ENCODE measurements at regions not wholly inside any gene's neighbourhood (a gene's known extent, or its start where the extent isn't known, plus 50 kb on each side); places are given as distances from the start of the nearest gene placed in this dataset.

DNA sequence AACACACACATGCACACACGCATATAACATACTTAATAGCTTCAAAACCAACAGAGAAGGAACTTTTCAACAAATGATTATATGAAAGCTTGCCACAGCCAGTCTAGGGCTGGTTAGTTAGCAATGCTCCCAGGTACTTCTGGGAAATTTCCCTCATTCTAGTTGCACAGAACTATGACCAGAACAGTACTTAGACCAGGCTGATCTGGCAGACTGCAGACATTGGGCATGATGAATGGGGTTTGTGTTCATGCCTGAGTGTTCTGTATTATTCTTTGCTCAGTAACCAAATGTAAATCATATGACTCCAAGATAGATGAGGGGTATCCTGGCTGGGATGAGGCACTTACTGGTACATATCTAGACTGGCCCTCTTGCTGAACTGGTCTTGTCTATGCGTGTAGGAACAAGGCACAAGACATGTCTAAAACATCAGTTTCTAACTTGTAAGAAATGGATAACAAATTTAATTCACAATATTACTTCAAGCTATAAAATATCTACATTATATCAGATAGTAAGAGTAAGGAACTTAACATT lies 50.3 kb upstream of the GEMIN8 start:
- DNase-seq (ENCODE audit: low read depth, low spot score): no peak
- TF ChIP-seq, protein P1, sequence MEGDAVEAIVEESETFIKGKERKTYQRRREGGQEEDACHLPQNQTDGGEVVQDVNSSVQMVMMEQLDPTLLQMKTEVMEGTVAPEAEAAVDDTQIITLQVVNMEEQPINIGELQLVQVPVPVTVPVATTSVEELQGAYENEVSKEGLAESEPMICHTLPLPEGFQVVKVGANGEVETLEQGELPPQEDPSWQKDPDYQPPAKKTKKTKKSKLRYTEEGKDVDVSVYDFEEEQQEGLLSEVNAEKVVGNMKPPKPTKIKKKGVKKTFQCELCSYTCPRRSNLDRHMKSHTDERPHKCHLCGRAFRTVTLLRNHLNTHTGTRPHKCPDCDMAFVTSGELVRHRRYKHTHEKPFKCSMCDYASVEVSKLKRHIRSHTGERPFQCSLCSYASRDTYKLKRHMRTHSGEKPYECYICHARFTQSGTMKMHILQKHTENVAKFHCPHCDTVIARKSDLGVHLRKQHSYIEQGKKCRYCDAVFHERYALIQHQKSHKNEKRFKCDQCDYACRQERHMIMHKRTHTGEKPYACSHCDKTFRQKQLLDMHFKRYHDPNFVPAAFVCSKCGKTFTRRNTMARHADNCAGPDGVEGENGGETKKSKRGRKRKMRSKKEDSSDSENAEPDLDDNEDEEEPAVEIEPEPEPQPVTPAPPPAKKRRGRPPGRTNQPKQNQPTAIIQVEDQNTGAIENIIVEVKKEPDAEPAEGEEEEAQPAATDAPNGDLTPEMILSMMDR (conservative IDR thresholded peaks at IDR 0.05): no peak
- Mint-ChIP-seq H3K36me3 (ENCODE audit: low read depth) (no peaks in the 10 kb centered on the region), H3K4me1 (no peaks in the 10 kb centered on the region), H3K4me3 (no peak overlapping the region), H3K9me3 (peaks cover 2% of the 10 kb centered on the region), H3K27ac (ENCODE audit: unreplicated experiment) (no peak overlapping the region), H3K27me3 (ENCODE audit: low read depth) (no peaks in the 10 kb centered on the region)

All from neural crest cell (in vitro differentiated cells).